C4-2B (cell line): ENCODE measurements at regions not wholly inside any gene's neighbourhood (a gene's known extent, or its start where the extent isn't known, plus 50 kb on each side); places are given as distances from the start of the nearest gene placed in this dataset.

Experiments used
- CTCF ChIP-seq: fragments of 450-650 bp; conservative IDR thresholded peaks from 2 replicates; pipeline ENCODE4 v1.5.1; 2017; ENCODE audit warnings: mild to moderate bottlenecking
- ZFX ChIP-seq: fragments of 450-650 bp; IDR thresholded peaks from 2 replicates; pipeline ENCODE4 v1.6.1; 2017

- TF ChIP-seq CTCF: no peak
- no peak for TF ChIP-seq ZFX
These were observed 94.4 kb upstream of the PRDM1 start for GRCh38 chr6:105991561-105992314.
